Activated naive CD8-positive, alpha-beta T cell treated with anti-CD3 and anti-CD28 coated beads for 36 hours (primary cell): ENCODE measurements at regions not wholly inside any gene's neighbourhood (a gene's known extent, or its start where the extent isn't known, plus 50 kb on each side); places are given as distances from the start of the nearest gene placed in this dataset.

Experiments used
- DNase-seq: peaks from one replicate; pipeline ENCODE4 v3.0.0; 2021
- H3K27ac Mint-ChIP-seq: one replicate; pipeline ENCODE4 v1.8.0; 2022; ENCODE audit warnings: mild to moderate bottlenecking, moderate library complexity, mixed read lengths
- H3K27me3 Mint-ChIP-seq: one replicate; pipeline ENCODE4 v1.8.0; 2022; ENCODE audit warnings: mild to moderate bottlenecking, mixed read lengths
- H3K36me3 Mint-ChIP-seq: one replicate; pipeline ENCODE4 v1.8.0; 2021; ENCODE audit warnings: mild to moderate bottlenecking, mixed read lengths
- H3K4me1 Mint-ChIP-seq: one replicate; pipeline ENCODE4 v1.8.0; 2021; ENCODE audit warnings: mixed read lengths
- H3K4me3 Mint-ChIP-seq: one replicate; pipeline ENCODE4 v1.8.0; 2022; ENCODE audit warnings: mild to moderate bottlenecking, moderate library complexity, mixed read lengths
- H3K9me3 Mint-ChIP-seq: one replicate; pipeline ENCODE4 v1.8.0; 2022; ENCODE audit warnings: mixed read lengths

- no peaks in the 10 kb centered on the region for H3K9me3 Mint-ChIP-seq
- H3K4me1 Mint-ChIP-seq: no peaks in the 10 kb centered on the region
- H3K4me3 Mint-ChIP-seq: no peak overlapping the region
- H3K27ac Mint-ChIP-seq: no peak overlapping the region
- DNase-seq: no peak
- no peaks in the 10 kb centered on the region for H3K27me3 Mint-ChIP-seq
- H3K36me3 Mint-ChIP-seq: no peaks in the 10 kb centered on the region
Measured at GRCh38 chr19:30631033-30631370, 258.8 kb downstream of the ZNF536 start.

- H3K36me3 Mint-ChIP-seq: no peaks in the 10 kb centered on the region
- no peaks in the 10 kb centered on the region for H3K9me3 Mint-ChIP-seq
- H3K27me3 Mint-ChIP-seq: no peaks in the 10 kb centered on the region
- no peak overlapping the region for H3K27ac Mint-ChIP-seq
- H3K4me1 Mint-ChIP-seq: no peaks in the 10 kb centered on the region
- no peak overlapping the region for H3K4me3 Mint-ChIP-seq
- no peak for DNase-seq
Measured at GRCh38 chr19:30630289-30631032, 258.3 kb downstream of the ZNF536 start.

GRCh38 chr19:30629086-30629485 lies 256.9 kb downstream of the ZNF536 start:
- H3K27ac Mint-ChIP-seq: no peak overlapping the region
- no peak overlapping the region for H3K4me3 Mint-ChIP-seq
- DNase-seq: no peak
- peaks cover 3% of the 10 kb centered on the region for H3K27me3 Mint-ChIP-seq
- H3K9me3 Mint-ChIP-seq: peaks cover 1% of the 10 kb centered on the region
- no peaks in the 10 kb centered on the region for H3K4me1 Mint-ChIP-seq
- no peaks in the 10 kb centered on the region for H3K36me3 Mint-ChIP-seq

- peaks cover 8% of the 10 kb centered on the region for H3K27me3 Mint-ChIP-seq
- H3K36me3 Mint-ChIP-seq: peaks cover 1% of the 10 kb centered on the region
- peaks cover 13% of the 10 kb centered on the region for H3K9me3 Mint-ChIP-seq
- no peak for DNase-seq
- H3K4me1 Mint-ChIP-seq: no peaks in the 10 kb centered on the region
- no peak overlapping the region for H3K27ac Mint-ChIP-seq
- no peak overlapping the region for H3K4me3 Mint-ChIP-seq
Measured at GRCh38 chr19:30626626-30626966, 254.4 kb downstream of the ZNF536 start.

- no peak for DNase-seq
- Mint-ChIP-seq H3K4me3 (no peak overlapping the region), H3K36me3 (peaks cover 1% of the 10 kb centered on the region), H3K9me3 (peaks cover 13% of the 10 kb centered on the region), H3K4me1 (no peaks in the 10 kb centered on the region), H3K27me3 (peaks cover 8% of the 10 kb centered on the region), H3K27ac (no peak overlapping the region)
Measured at GRCh38 chr19:30625947-30626625, 253.9 kb downstream of the ZNF536 start.

- Mint-ChIP-seq H3K4me3 (no peak overlapping the region), H3K9me3 (peaks cover 13% of the 10 kb centered on the region)
Measured at GRCh38 chr19:30622276-30622675, 250.1 kb downstream of the ZNF536 start.

GRCh38 chr19:30621326-30621920 lies 249.2 kb downstream of the ZNF536 start:
- DNase-seq: no peak
- Mint-ChIP-seq H3K9me3 (peaks cover 13% of the 10 kb centered on the region), H3K36me3 (peaks cover 1% of the 10 kb centered on the region), H3K27me3 (peaks cover 13% of the 10 kb centered on the region), H3K27ac (no peak overlapping the region), H3K4me1 (no peaks in the 10 kb centered on the region), H3K4me3 (no peak overlapping the region)

More at GRCh38 chr19:30622276-30622675, 250.1 kb downstream of the ZNF536 start:
- Mint-ChIP-seq H3K36me3 (peaks cover 1% of the 10 kb centered on the region), H3K4me1 (no peaks in the 10 kb centered on the region), H3K27me3 (peaks cover 13% of the 10 kb centered on the region), H3K27ac (no peak overlapping the region)
- no peak for DNase-seq

GRCh38 chr19:30620354-30620753 lies 248.2 kb downstream of the ZNF536 start:
- peaks cover 13% of the 10 kb centered on the region for H3K27me3 Mint-ChIP-seq
- no peak for DNase-seq
- H3K9me3 Mint-ChIP-seq: peaks cover 13% of the 10 kb centered on the region
- no peak overlapping the region for H3K4me3 Mint-ChIP-seq
- no peaks in the 10 kb centered on the region for H3K4me1 Mint-ChIP-seq
- peaks cover 1% of the 10 kb centered on the region for H3K36me3 Mint-ChIP-seq
- no peak overlapping the region for H3K27ac Mint-ChIP-seq

- Mint-ChIP-seq H3K4me1 (no peaks in the 10 kb centered on the region), H3K4me3 (no peak overlapping the region), H3K36me3 (no peaks in the 10 kb centered on the region), H3K27me3 (peaks cover 5% of the 10 kb centered on the region), H3K27ac (no peak overlapping the region), H3K9me3 (no peaks in the 10 kb centered on the region)
- no peak for DNase-seq
Measured at GRCh38 chr19:30609656-30610270, 237.6 kb downstream of the ZNF536 start.

GRCh38 chr19:30608471-30608870 lies 236.3 kb downstream of the ZNF536 start:
- H3K27me3 Mint-ChIP-seq: peaks cover 5% of the 10 kb centered on the region
- H3K36me3 Mint-ChIP-seq: no peaks in the 10 kb centered on the region
- DNase-seq: no peak
- no peak overlapping the region for H3K4me3 Mint-ChIP-seq
- H3K9me3 Mint-ChIP-seq: no peaks in the 10 kb centered on the region
- no peaks in the 10 kb centered on the region for H3K4me1 Mint-ChIP-seq
- H3K27ac Mint-ChIP-seq: no peak overlapping the region
